ENCODE measurements at regions not wholly inside any gene's neighbourhood (a gene's known extent, or its start where the extent isn't known, plus 50 kb on each side); places are given as distances from the start of the nearest gene placed in this dataset.

- H3K36me3 Mint-ChIP-seq (ENCODE audit: low read depth): no peaks in the 10 kb centered on the region
- peaks cover 29% of the 10 kb centered on the region for H3K4me1 Mint-ChIP-seq
Observed at GRCh38 chr11:119800171-119800570, 71.2 kb upstream of the NECTIN1 start.

More at GRCh38 chr11:119800171-119800570, 71.2 kb upstream of the NECTIN1 start:
- H3K4me3 ChIP-seq: no peak overlapping the region
- no peaks in the 10 kb centered on the region for H3K9me2 ChIP-seq (ENCODE audit: insufficient read depth)
- peaks cover 28% of the 10 kb centered on the region for H3K4me1 ChIP-seq (ENCODE audit: insufficient read depth)
- DNase-seq (ENCODE audit: low spot score) (no peak), ATAC-seq (no peak)
- no peaks in the 10 kb centered on the region for H3K79me2 ChIP-seq (replicated peaks; ENCODE audit: insufficient read depth)
- H3K27ac ChIP-seq (ENCODE audit: low read depth): no peak overlapping the region
- H4K20me1 ChIP-seq (replicated peaks; ENCODE audit: insufficient read depth): no peaks in the 10 kb centered on the region
- TF ChIP-seq ZNF114 (CRISPR knock-in tag; IDR thresholded peaks at IDR 0.05) (no peak), CREB1 (CRISPR knock-in tag; IDR thresholded peaks at IDR 0.05; ENCODE audit: low read depth) (no peak), POLR2AphosphoS5 (IDR thresholded peaks at IDR 0.05; ENCODE audit: low read depth) (no peak), EZH2 (IDR thresholded peaks at IDR 0.05; ENCODE audit: low read depth, unreplicated experiment) (no peak), REST (IDR thresholded peaks at IDR 0.05; ENCODE audit: unreplicated experiment) (no peak), ZNF331 (CRISPR knock-in tag; IDR thresholded peaks at IDR 0.05; ENCODE audit: low read depth) (no peak), ZNF462 (CRISPR knock-in tag; IDR thresholded peaks at IDR 0.05) (no peak), STAT1 (IDR thresholded peaks at IDR 0.05; ENCODE audit: unreplicated experiment) (no peak), EZH2phosphoT487 (IDR thresholded peaks at IDR 0.05; ENCODE audit: unreplicated experiment) (no peak)
- TF ChIP-seq, protein P1, sequence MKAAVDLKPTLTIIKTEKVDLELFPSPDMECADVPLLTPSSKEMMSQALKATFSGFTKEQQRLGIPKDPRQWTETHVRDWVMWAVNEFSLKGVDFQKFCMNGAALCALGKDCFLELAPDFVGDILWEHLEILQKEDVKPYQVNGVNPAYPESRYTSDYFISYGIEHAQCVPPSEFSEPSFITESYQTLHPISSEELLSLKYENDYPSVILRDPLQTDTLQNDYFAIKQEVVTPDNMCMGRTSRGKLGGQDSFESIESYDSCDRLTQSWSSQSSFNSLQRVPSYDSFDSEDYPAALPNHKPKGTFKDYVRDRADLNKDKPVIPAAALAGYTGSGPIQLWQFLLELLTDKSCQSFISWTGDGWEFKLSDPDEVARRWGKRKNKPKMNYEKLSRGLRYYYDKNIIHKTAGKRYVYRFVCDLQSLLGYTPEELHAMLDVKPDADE (IDR thresholded peaks at IDR 0.05): no peak
- no peak overlapping the region for H3K4me3 Mint-ChIP-seq
- H3K4me2 ChIP-seq: no peak overlapping the region
- H3K27me3 ChIP-seq (ENCODE audit: insufficient read depth): 0 out of 2 replicates have a peak, but pooled peaks cover 8% of the 10 kb centered on the region
- H3K27me3 Mint-ChIP-seq (ENCODE audit: insufficient read depth, low read depth, poor library complexity): peaks cover 21% of the 10 kb centered on the region
- H3K27ac Mint-ChIP-seq: no peak overlapping the region
- H3F3A ChIP-seq (replicated peaks; ENCODE audit: low read depth): 0 out of 2 replicates have a peak, but pooled peaks cover 3% of the 10 kb centered on the region
- H2AFZ ChIP-seq: no peak overlapping the region
- H3K36me3 ChIP-seq (ENCODE audit: insufficient read depth): no peaks in the 10 kb centered on the region
- H3K9me3 Mint-ChIP-seq: no peaks in the 10 kb centered on the region
